Hypothalamus (tissue), 51 donors: ENCODE measurements at regions not wholly inside any gene's neighbourhood (a gene's known extent, or its start where the extent isn't known, plus 50 kb on each side); places are given as distances from the start of the nearest gene placed in this dataset.
"Not testable (repeated sequence)": the region's sequence is repeated elsewhere in the genome, so short reads cannot be mapped to it uniquely, and the experiment has no call there.

ENCODE experiments used
- DNase-seq, 51 donors: peaks; one replicate each; lab custom pipeline; 2025; lab: John Stamatoyannopoulos, UW

DNA sequence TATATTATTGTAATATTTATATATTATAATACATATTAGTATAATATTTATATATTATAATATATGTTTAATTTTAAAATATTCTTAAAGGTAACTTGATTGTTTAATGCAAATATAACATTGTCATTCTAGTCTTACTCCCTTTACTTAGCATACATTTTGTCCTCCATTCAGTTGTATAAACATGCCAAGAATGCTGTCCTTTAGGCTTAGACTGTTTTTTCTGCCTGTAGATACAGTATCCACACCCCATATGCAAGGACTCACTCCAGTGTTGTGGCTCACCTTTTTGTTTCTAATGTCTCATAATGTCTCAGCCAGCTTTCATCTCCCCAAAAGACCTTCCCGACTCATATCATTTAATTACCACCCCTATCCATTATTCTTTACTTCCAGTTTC is 2110.0 kb downstream of the PCDH7 start:
- no peak for DNase-seq

- no peak for DNase-seq
Observed at GRCh38 chr4:32831104-32831503, 2110.9 kb downstream of the PCDH7 start.

GRCh38 chr4:32840461-32841189 is 2120.5 kb downstream of the PCDH7 start:
- DNase-seq: no peak

DNA sequence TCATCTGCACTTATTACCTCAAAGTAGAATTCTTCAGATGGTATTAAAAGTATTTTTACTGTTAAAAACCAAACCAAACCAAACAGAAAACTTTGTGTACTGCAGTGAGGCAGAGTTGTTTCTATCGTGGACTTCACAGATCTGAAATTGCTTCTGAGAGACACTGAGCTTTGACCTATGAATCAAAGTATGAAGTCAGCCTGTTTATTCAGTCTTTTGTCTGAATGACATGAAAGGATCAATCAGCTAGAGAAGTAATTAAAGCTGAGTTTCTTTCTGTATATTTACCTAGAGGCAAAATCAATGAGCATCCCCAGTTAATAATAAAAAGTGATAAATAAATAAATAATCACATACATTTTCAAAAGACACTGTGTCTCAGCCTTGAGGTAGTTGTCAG is 2121.0 kb downstream of the PCDH7 start:
- DNase-seq: no peak

- no peak for DNase-seq
Observed at GRCh38 chr4:32847461-32847860, 2127.3 kb downstream of the PCDH7 start.

DNA sequence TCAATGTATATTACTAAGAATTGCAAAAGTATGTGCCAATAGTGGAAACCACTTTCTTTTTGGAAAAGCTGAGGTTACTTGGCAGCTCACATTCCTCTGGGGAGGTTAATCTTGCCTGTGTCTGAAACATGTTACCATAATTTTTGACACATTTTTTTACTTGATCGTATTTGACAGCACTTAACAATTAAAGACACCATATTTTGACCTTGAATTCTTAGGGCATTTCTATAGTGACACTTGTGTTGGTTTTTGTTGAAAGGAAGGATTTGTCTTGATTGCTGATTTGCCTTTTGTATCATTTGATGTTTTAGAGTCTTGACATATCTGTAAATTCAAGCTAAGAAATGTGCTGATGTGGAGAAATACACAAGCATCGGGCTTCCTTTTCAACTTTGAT is 2135.5 kb downstream of the PCDH7 start:
- DNase-seq: no peak

GRCh38 chr4:32858361-32858760 is 2138.2 kb downstream of the PCDH7 start:
- DNase-seq: no peak

DNA sequence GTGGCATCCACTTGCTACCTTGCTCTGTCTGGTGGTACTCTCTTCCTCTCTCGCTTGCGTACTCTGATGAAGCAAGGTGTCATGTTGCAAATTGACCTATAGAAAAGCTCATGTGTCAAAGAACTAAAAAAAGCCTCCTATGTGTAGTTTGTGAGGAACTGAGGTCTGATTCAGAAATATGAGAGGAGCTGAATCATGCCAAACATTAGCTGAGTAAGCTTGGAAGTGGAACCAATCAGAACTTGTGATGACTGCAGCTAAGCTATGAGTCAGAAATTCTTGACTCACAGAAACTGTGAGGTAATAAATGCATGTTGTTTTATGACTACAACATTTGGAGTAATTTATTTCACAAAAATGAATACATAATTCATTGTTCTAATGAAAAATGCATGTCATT is 2138.8 kb downstream of the PCDH7 start:
- no peak for DNase-seq

DNA sequence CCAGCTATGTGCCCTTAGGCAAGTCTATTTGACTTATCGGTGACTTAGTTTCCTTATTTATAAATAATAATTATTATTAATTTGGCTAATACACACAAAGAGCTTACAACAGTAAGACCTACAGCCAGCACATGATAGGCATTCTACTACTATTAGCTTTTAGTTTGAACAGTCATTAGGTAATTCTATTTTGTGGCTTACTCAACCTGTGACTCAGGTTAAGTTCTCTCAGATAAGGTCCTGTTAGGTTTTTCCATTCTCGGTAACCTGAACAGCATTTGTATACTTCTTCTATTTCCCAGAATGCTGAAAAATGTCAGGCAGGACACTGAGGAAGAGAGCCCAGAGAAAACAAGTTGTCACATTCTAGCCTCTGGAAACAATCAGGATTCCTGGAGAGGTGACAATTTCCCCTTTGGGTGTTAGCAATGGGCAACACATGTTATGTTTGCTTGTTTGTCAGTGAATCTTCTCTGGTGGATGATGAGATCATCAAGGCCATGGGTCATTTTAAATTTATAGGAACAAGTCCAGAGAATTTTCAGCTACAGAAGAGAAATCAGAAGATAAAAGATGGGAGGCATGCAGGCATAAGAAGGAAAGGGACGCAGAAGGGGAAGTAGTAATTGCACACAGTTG is 2144.7 kb downstream of the PCDH7 start:
- DNase-seq: no peak

- DNase-seq: no peak
Observed at GRCh38 chr4:32876546-32876945, 2156.4 kb downstream of the PCDH7 start.

DNA sequence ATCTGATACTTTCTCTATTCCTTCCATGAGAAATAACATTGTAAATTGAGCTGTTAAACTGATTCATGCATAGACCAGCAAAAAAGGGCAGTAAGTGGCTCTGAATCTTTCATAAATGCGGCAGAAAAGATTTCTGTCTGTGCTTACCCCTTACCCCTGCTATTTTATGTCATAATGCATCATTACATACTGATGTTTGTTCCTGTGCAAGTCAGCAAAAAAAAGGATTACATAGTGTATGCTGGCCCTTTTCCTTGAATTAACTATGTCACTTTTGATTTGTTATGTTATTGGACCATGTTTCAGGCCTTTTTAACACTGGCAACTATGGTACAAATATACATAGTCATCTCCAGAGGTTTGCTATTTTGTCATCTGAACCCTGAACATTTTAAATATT is 2159.7 kb downstream of the PCDH7 start:
- no peak for DNase-seq

DNA sequence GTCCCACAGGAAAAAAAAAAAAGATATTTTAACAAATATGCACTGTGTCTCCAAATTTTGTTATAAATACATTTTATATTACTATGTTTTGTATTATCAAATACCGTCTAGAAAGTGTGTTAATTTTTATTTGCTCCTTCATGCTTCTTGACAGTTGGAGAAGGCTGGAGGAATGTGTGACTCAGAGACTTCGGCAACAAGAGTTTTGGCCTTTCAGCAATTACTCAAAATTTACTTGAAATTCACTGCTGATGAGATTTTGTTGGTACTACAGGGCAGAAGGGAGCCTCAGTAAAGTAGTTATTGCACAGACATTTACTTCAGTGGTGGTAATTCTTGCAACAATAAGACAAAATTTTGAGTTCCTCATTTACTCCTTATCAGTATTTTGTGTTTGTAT is 2164.0 kb downstream of the PCDH7 start:
- no peak for DNase-seq

GRCh38 chr4:32890398-32890797 is 2170.2 kb downstream of the PCDH7 start:
- DNase-seq: no peak

GRCh38 chr4:32909053-32909452 is 2188.9 kb downstream of the PCDH7 start:
- no peak for DNase-seq

GRCh38 chr4:32909736-32910135 is 2189.6 kb downstream of the PCDH7 start:
- no peak for DNase-seq

DNA sequence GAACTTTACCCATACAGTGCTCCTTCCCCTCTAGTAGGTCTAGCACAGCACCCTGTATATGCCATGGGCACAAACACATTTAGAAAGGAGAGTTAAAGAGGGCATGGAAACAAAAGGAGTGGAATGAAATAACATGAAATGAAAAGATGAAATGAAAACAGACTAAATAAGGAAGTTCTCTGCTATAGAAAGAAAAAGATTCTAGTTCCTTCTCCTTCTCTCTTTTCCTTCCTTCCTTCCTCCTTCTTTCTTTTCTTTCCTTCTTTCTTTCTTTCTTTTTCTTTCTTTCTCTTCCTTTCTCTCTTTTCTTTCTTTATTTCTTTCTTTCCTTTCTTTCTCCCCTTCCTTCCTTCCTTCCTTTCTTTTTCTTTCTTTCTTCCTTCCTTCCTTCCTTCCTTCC is 2197.4 kb downstream of the PCDH7 start:
- DNase-seq: no peak

- no peak for DNase-seq
Observed at GRCh38 chr4:32929796-32930699, 2209.9 kb downstream of the PCDH7 start.

GRCh38 chr4:32930700-32931099 is 2210.5 kb downstream of the PCDH7 start:
- DNase-seq: no peak

- no peak for DNase-seq
Observed at GRCh38 chr4:32931475-32931874, 2211.3 kb downstream of the PCDH7 start.

DNA sequence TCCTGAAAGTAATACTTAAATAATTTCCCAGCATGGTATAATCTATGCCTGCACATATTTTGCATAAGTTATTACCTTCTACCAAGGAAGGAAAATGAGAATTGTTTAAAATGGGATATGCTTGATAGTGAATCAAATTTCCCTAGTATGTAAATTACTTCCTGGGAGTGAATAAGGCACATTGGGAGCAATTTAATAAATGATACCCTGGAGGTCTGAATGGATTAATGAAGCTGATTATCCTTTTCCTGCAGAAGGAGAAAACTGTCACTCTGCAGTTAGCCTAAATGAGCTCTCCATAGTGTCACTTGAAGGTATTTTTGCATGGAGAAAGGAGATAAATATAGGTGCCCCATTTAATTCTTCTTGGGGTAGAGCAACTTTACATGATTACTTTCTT is 2212.0 kb downstream of the PCDH7 start:
- DNase-seq: no peak

- DNase-seq: not testable (repeated sequence)
Observed at GRCh38 chr4:32939222-32939621, 2219.1 kb downstream of the PCDH7 start.

GRCh38 chr4:32950866-32951265 is 2230.7 kb downstream of the PCDH7 start:
- DNase-seq: no peak
